ENCODE measurements at regions not wholly inside any gene's neighbourhood (a gene's known extent, or its start where the extent isn't known, plus 50 kb on each side); places are given as distances from the start of the nearest gene placed in this dataset.

- Histone ChIP-seq H3K36me3 (ENCODE audit: control insufficient read depth, insufficient read depth, low read length) (no peaks in the 10 kb centered on the region), H3K27me3 (ENCODE audit: control insufficient read depth, insufficient read depth, low read length) (no peaks in the 10 kb centered on the region), H3K4me3 (ENCODE audit: low read length) (no peak overlapping the region), H3K9me3 (ENCODE audit: control insufficient read depth, low read depth, low read length) (no peaks in the 10 kb centered on the region), H3K27ac (ENCODE audit: low read length) (no peak overlapping the region), H3K4me1 (ENCODE audit: control insufficient read depth, insufficient read depth, low read length) (no peaks in the 10 kb centered on the region)
- 71% methylated on average over 1 of the region's 7 CpGs for WGBS (ENCODE audit: insufficient coverage, low lambda C conversion rate)
- no peak for DNase-seq
Measured at GRCh38 chr7:81173766-81174281, 255.0 kb upstream of the SEMA3C start.

- 91% methylated on average over 1 of the region's 3 CpGs for WGBS (ENCODE audit: insufficient coverage, low lambda C conversion rate)
- no peak overlapping the region for H3K27ac ChIP-seq (ENCODE audit: low read length)
- H3K27me3 ChIP-seq (ENCODE audit: control insufficient read depth, insufficient read depth, low read length), result no peaks in the 10 kb centered on the region
- H3K4me3 ChIP-seq (ENCODE audit: low read length), result no peak overlapping the region
- H3K9me3 ChIP-seq (ENCODE audit: control insufficient read depth, low read depth, low read length), result no peaks in the 10 kb centered on the region
- H3K4me1 ChIP-seq (ENCODE audit: control insufficient read depth, insufficient read depth, low read length), result no peaks in the 10 kb centered on the region
- no peaks in the 10 kb centered on the region for H3K36me3 ChIP-seq (ENCODE audit: control insufficient read depth, insufficient read depth, low read length)
- DNase-seq, result no peak
Measured at GRCh38 chr7:81170291-81170690, 251.4 kb upstream of the SEMA3C start.

GRCh38 chr7:81167934-81168333 lies 249.1 kb upstream of the SEMA3C start:
- no peaks in the 10 kb centered on the region for H3K36me3 ChIP-seq (ENCODE audit: control insufficient read depth, insufficient read depth, low read length)
- no peak overlapping the region for H3K27ac ChIP-seq (ENCODE audit: low read length)
- H3K4me1 ChIP-seq (ENCODE audit: control insufficient read depth, insufficient read depth, low read length), result no peaks in the 10 kb centered on the region
- no peaks in the 10 kb centered on the region for H3K27me3 ChIP-seq (ENCODE audit: control insufficient read depth, insufficient read depth, low read length)
- no peak overlapping the region for H3K4me3 ChIP-seq (ENCODE audit: low read length)
- DNase-seq, result no peak
- H3K9me3 ChIP-seq (ENCODE audit: control insufficient read depth, low read depth, low read length), result no peaks in the 10 kb centered on the region
- WGBS (ENCODE audit: insufficient coverage, low lambda C conversion rate), result 100% methylated on average over 1 of the region's 1 CpG

- H3K27me3 ChIP-seq (ENCODE audit: control insufficient read depth, insufficient read depth, low read length), result no peaks in the 10 kb centered on the region
Measured at GRCh38 chr7:81165070-81165469, 246.2 kb upstream of the SEMA3C start.

GRCh38 chr7:81162771-81163525 lies 244.1 kb upstream of the SEMA3C start:
- H3K27me3 ChIP-seq (ENCODE audit: control insufficient read depth, insufficient read depth, low read length), result no peaks in the 10 kb centered on the region

More at GRCh38 chr7:81165070-81165469, 246.2 kb upstream of the SEMA3C start:
- H3K36me3 ChIP-seq (ENCODE audit: control insufficient read depth, insufficient read depth, low read length), result no peaks in the 10 kb centered on the region
- DNase-seq, result no peak
- H3K27ac ChIP-seq (ENCODE audit: low read length), result no peak overlapping the region
- WGBS (ENCODE audit: insufficient coverage, low lambda C conversion rate), result 100% methylated on average over 1 of the region's 4 CpGs
- H3K4me1 ChIP-seq (ENCODE audit: control insufficient read depth, insufficient read depth, low read length), result no peaks in the 10 kb centered on the region
- H3K4me3 ChIP-seq (ENCODE audit: low read length), result no peak overlapping the region
- no peaks in the 10 kb centered on the region for H3K9me3 ChIP-seq (ENCODE audit: control insufficient read depth, low read depth, low read length)

GRCh38 chr7:81162234-81162633 lies 243.4 kb upstream of the SEMA3C start:
- Histone ChIP-seq H3K27ac (ENCODE audit: low read length) (no peak overlapping the region), H3K4me3 (ENCODE audit: low read length) (no peak overlapping the region), H3K4me1 (ENCODE audit: control insufficient read depth, insufficient read depth, low read length) (no peaks in the 10 kb centered on the region), H3K27me3 (ENCODE audit: control insufficient read depth, insufficient read depth, low read length) (no peaks in the 10 kb centered on the region), H3K9me3 (ENCODE audit: control insufficient read depth, low read depth, low read length) (no peaks in the 10 kb centered on the region), H3K36me3 (ENCODE audit: control insufficient read depth, insufficient read depth, low read length) (no peaks in the 10 kb centered on the region)
- WGBS (ENCODE audit: insufficient coverage, low lambda C conversion rate), result 92% methylated on average over 2 of the region's 4 CpGs
- DNase-seq, result no peak

More at GRCh38 chr7:81162771-81163525, 244.1 kb upstream of the SEMA3C start:
- DNase-seq, result no peak
- 100% methylated on average over 1 of the region's 7 CpGs for WGBS (ENCODE audit: insufficient coverage, low lambda C conversion rate)
- Histone ChIP-seq H3K9me3 (ENCODE audit: control insufficient read depth, low read depth, low read length) (no peaks in the 10 kb centered on the region), H3K4me3 (ENCODE audit: low read length) (no peak overlapping the region), H3K4me1 (ENCODE audit: control insufficient read depth, insufficient read depth, low read length) (no peaks in the 10 kb centered on the region), H3K36me3 (ENCODE audit: control insufficient read depth, insufficient read depth, low read length) (no peaks in the 10 kb centered on the region), H3K27ac (ENCODE audit: low read length) (no peak overlapping the region)

- no peaks in the 10 kb centered on the region for H3K4me1 ChIP-seq (ENCODE audit: control insufficient read depth, insufficient read depth, low read length)
- DNase-seq, result no peak
- no peak overlapping the region for H3K27ac ChIP-seq (ENCODE audit: low read length)
- no peaks in the 10 kb centered on the region for H3K9me3 ChIP-seq (ENCODE audit: control insufficient read depth, low read depth, low read length)
- H3K4me3 ChIP-seq (ENCODE audit: low read length), result no peak overlapping the region
- no peaks in the 10 kb centered on the region for H3K27me3 ChIP-seq (ENCODE audit: control insufficient read depth, insufficient read depth, low read length)
- WGBS (ENCODE audit: insufficient coverage, low lambda C conversion rate), result no CpG with 5 or more reads among the region's 6 CpGs
- no peaks in the 10 kb centered on the region for H3K36me3 ChIP-seq (ENCODE audit: control insufficient read depth, insufficient read depth, low read length)
Measured at GRCh38 chr7:81161451-81162075, 242.7 kb upstream of the SEMA3C start.

GRCh38 chr7:81159402-81159801 lies 240.6 kb upstream of the SEMA3C start:
- Histone ChIP-seq H3K4me1 (ENCODE audit: control insufficient read depth, insufficient read depth, low read length) (peaks cover 4% of the 10 kb centered on the region), H3K27ac (ENCODE audit: low read length) (no peak overlapping the region), H3K4me3 (ENCODE audit: low read length) (no peak overlapping the region), H3K36me3 (ENCODE audit: control insufficient read depth, insufficient read depth, low read length) (no peaks in the 10 kb centered on the region), H3K27me3 (ENCODE audit: control insufficient read depth, insufficient read depth, low read length) (no peaks in the 10 kb centered on the region), H3K9me3 (ENCODE audit: control insufficient read depth, low read depth, low read length) (no peaks in the 10 kb centered on the region)
- DNase-seq, result no peak
- WGBS (ENCODE audit: insufficient coverage, low lambda C conversion rate), result 100% methylated on average over 1 of the region's 2 CpGs

- H3K4me1 ChIP-seq (ENCODE audit: control insufficient read depth, insufficient read depth, low read length), result peaks cover 4% of the 10 kb centered on the region
- no peak overlapping the region for H3K4me3 ChIP-seq (ENCODE audit: low read length)
- 81% methylated on average over 2 of the region's 3 CpGs for WGBS (ENCODE audit: insufficient coverage, low lambda C conversion rate)
- no peak overlapping the region for H3K27ac ChIP-seq (ENCODE audit: low read length)
- H3K27me3 ChIP-seq (ENCODE audit: control insufficient read depth, insufficient read depth, low read length), result no peaks in the 10 kb centered on the region
- no peaks in the 10 kb centered on the region for H3K36me3 ChIP-seq (ENCODE audit: control insufficient read depth, insufficient read depth, low read length)
- no peaks in the 10 kb centered on the region for H3K9me3 ChIP-seq (ENCODE audit: control insufficient read depth, low read depth, low read length)
- DNase-seq, result no peak
Measured at GRCh38 chr7:81158189-81158588, 239.3 kb upstream of the SEMA3C start.

- Histone ChIP-seq H3K36me3 (ENCODE audit: control insufficient read depth, insufficient read depth, low read length) (no peaks in the 10 kb centered on the region), H3K4me3 (ENCODE audit: low read length) (peak overlapping the region; percentile 30), H3K9me3 (ENCODE audit: control insufficient read depth, low read depth, low read length) (no peaks in the 10 kb centered on the region), H3K27me3 (ENCODE audit: control insufficient read depth, insufficient read depth, low read length) (no peaks in the 10 kb centered on the region), H3K27ac (ENCODE audit: low read length) (peak overlapping the region; percentile 39), H3K4me1 (ENCODE audit: control insufficient read depth, insufficient read depth, low read length) (peaks cover 4% of the 10 kb centered on the region)
- DNase-seq, result peak; percentile 19 to 82
- 23% methylated on average over 4 of the region's 4 CpGs for WGBS (ENCODE audit: insufficient coverage, low lambda C conversion rate)
Measured at GRCh38 chr7:81155654-81156373, 237.0 kb upstream of the SEMA3C start.
